ENCODE measurements at regions not wholly inside any gene's neighbourhood (a gene's known extent, or its start where the extent isn't known, plus 50 kb on each side); places are given as distances from the start of the nearest gene placed in this dataset.

GRCh38 chr3:43854283-43854682 lies 163.5 kb downstream of the ABHD5 start:
- no peak for TF ChIP-seq EZH2 (IDR thresholded peaks at IDR 0.05; ENCODE audit: borderline replicate concordance)
- TF ChIP-seq CTCF (IDR thresholded peaks at IDR 0.05; ENCODE audit: poor library complexity), result no peak

Measured in hepatocyte (in vitro differentiated cells).